ENCODE measurements at regions not wholly inside any gene's neighbourhood (a gene's known extent, or its start where the extent isn't known, plus 50 kb on each side); places are given as distances from the start of the nearest gene placed in this dataset.

DNA sequence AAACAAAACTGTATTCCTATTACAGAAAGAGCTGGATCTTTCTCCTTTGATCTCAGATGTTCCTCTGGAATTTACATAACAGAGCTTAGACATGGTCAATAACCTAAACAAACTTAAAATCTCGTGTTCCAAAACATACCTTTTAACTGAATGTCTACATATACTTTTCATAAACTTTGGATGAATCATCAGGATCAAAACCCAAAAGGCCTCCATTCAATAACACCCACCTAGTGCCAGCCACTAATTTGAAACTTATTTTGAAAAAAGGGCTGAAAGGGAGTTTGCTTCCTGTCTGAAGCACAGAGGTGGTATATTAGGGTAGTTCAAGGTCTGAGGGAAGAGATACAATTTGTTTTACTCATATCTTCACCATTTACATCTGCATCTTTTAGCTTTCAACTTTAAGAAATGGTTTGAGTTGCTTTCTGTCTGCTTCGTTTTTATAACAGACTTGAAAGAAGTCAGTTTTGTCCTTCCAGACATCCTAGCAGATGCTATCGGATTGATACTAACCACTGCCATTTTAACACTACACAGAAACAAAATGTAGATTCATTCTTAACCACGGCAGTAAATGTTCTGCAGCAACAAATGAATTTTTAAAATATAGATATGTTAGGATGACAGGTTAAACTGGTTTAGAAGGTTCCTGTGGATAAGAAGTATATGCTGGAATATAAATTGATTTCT, 242.8 kb upstream of the DKK2 start:
- no peak overlapping the region for H3K4me3 ChIP-seq

GRCh38 chr4:107276052-107276451, 239.9 kb upstream of the DKK2 start:
- DNase-seq (ENCODE audit: low spot score) = no peak
- Histone ChIP-seq H3K27ac (peak overlapping the region; percentile 30), H3K4me2 (peak overlapping the region; percentile 4), H3K79me2 (no peaks in the 10 kb centered on the region), H3K27me3 (no peaks in the 10 kb centered on the region), H4K20me1 (ENCODE audit: insufficient read depth, poor library complexity, severe bottlenecking) (no peaks in the 10 kb centered on the region), H3K4me1 (ENCODE audit: insufficient read depth) (no peaks in the 10 kb centered on the region), H3K9me2 (replicated peaks; ENCODE audit: insufficient read depth) (no peaks in the 10 kb centered on the region), H2AFZ (no peak overlapping the region), H3K4me3 (no peak overlapping the region), H3K9me3 (ENCODE audit: low read depth) (no peaks in the 10 kb centered on the region), H3K36me3 (replicated peaks; ENCODE audit: insufficient read depth, low read depth) (no peaks in the 10 kb centered on the region)
- no peak for TF ChIP-seq EZH2phosphoT487 (IDR thresholded peaks at IDR 0.05; ENCODE audit: low read depth, severe bottlenecking, unreplicated experiment)
- no peak for TF ChIP-seq EZH2 (IDR thresholded peaks at IDR 0.05; ENCODE audit: borderline replicate concordance)
- TF ChIP-seq CTCF (IDR thresholded peaks at IDR 0.05; ENCODE audit: poor library complexity) = no peak

More for the DNA sequence above, 242.8 kb upstream of the DKK2 start:
- peaks cover 3% of the 10 kb centered on the region for H3K4me1 ChIP-seq (ENCODE audit: insufficient read depth)
- peak overlapping the region; percentile 58 for H3K27ac ChIP-seq
- no peaks in the 10 kb centered on the region for H3K9me3 ChIP-seq (ENCODE audit: low read depth)
- no peaks in the 10 kb centered on the region for H3K36me3 ChIP-seq (replicated peaks; ENCODE audit: insufficient read depth, low read depth)
- H4K20me1 ChIP-seq (ENCODE audit: insufficient read depth, poor library complexity, severe bottlenecking) = no peaks in the 10 kb centered on the region
- TF ChIP-seq EZH2phosphoT487 (IDR thresholded peaks at IDR 0.05; ENCODE audit: low read depth, severe bottlenecking, unreplicated experiment) (no peak), EZH2 (IDR thresholded peaks at IDR 0.05; ENCODE audit: borderline replicate concordance) (no peak), CTCF (IDR thresholded peaks at IDR 0.05; ENCODE audit: poor library complexity) (no peak)
- no peak overlapping the region for H2AFZ ChIP-seq
- H3K4me2 ChIP-seq = peak overlapping the region; percentile 32
- H3K27me3 ChIP-seq = no peaks in the 10 kb centered on the region
- no peaks in the 10 kb centered on the region for H3K9me2 ChIP-seq (replicated peaks; ENCODE audit: insufficient read depth)
- no peaks in the 10 kb centered on the region for H3K79me2 ChIP-seq
- WGBS (ENCODE audit: low lambda C conversion rate, missing lambda C conversion rate) = 44% methylated on average over 4 of the region's 4 CpGs
- no peak for DNase-seq (ENCODE audit: low spot score)

DNA sequence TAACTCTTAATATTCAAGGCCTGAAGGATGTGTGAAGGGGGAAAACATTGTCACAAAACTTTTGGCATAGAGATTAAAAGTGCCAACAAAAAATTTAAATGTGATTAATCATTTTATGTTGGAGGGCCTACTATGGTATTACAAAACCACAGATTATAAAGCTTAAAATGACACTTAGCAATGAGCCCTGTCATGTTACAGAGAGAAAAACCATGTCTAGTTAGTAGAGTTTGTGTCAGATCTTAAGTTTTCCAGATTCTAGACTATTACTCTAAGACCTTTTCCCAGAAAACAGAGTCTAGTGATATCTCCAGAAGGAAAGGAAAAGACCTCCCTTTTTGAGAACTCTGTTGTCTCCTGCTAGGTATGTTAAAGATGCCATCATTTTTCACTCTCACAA, 239.1 kb upstream of the DKK2 start:
- no peaks in the 10 kb centered on the region for H3K36me3 ChIP-seq (replicated peaks; ENCODE audit: insufficient read depth, low read depth)

More for the DNA sequence above, 239.1 kb upstream of the DKK2 start:
- peak overlapping the region; percentile 30 for H3K27ac ChIP-seq
- no peak for DNase-seq (ENCODE audit: low spot score)
- H3K4me1 ChIP-seq (ENCODE audit: insufficient read depth) = no peaks in the 10 kb centered on the region
- no peaks in the 10 kb centered on the region for H3K9me3 ChIP-seq (ENCODE audit: low read depth)
- no peaks in the 10 kb centered on the region for H3K9me2 ChIP-seq (replicated peaks; ENCODE audit: insufficient read depth)
- TF ChIP-seq EZH2 (IDR thresholded peaks at IDR 0.05; ENCODE audit: borderline replicate concordance) = no peak
- no peak for TF ChIP-seq CTCF (IDR thresholded peaks at IDR 0.05; ENCODE audit: poor library complexity)
- TF ChIP-seq EZH2phosphoT487 (IDR thresholded peaks at IDR 0.05; ENCODE audit: low read depth, severe bottlenecking, unreplicated experiment) = no peak
- no peak overlapping the region for H2AFZ ChIP-seq
- no peaks in the 10 kb centered on the region for H3K79me2 ChIP-seq
- H3K4me3 ChIP-seq = no peak overlapping the region
- no peaks in the 10 kb centered on the region for H4K20me1 ChIP-seq (ENCODE audit: insufficient read depth, poor library complexity, severe bottlenecking)
- H3K4me2 ChIP-seq = peak overlapping the region; percentile 4
- H3K27me3 ChIP-seq = no peaks in the 10 kb centered on the region

Measured in hepatocyte (in vitro differentiated cells).